Sciatic nerve (tissue), 2 donors: ENCODE measurements at regions not wholly inside any gene's neighbourhood (a gene's known extent, or its start where the extent isn't known, plus 50 kb on each side); places are given as distances from the start of the nearest gene placed in this dataset.
"Not testable (repeated sequence)": the region's sequence is repeated elsewhere in the genome, so short reads cannot be mapped to it uniquely, and the experiment has no call there.

Experiments used
- ATAC-seq: fragments of 200-7000 bp; cut with Tn5 transposase; one replicate; pipeline ENCODE4 v1.9.1; 2020; ENCODE audit warnings: mild to moderate bottlenecking, moderate library complexity
- DNase-seq: peaks from one replicate; pipeline ENCODE4 v3.0.0-alpha.2; 2020; ENCODE audit warnings: low spot score
- intact Hi-C: fragments of 100-400 bp; cut with DNase I; formaldehyde crosslinking; loops from one replicate; pipeline ENCODE4 v1.14.2; 2022
- donor health status: DM: no; HTN: no; CAD: no.
- donor health status: DM: no; HTN: no; CAD: no.

DNA sequence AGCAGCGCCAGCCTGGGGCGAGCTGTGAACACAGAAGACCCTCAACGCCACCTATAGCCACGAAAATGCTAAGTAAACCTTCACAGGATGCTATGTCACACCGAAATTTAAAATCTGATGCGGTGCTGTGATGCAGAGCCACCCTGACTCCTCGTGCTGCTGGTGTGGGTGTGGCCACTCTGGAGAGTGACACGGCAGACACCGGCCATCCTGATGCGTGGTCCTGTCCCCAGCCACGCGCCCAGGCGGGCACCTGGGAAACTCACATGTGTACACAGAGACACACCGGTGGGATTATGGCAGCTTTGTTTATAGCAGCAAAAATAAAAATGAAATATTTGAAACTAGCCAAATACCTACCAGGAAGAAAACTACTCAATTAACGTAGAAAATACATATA is 138.3 kb upstream of the SFSWAP start:
- intact Hi-C loops: no loop called here
- ATAC-seq (no peak), DNase-seq (no peak)

DNA sequence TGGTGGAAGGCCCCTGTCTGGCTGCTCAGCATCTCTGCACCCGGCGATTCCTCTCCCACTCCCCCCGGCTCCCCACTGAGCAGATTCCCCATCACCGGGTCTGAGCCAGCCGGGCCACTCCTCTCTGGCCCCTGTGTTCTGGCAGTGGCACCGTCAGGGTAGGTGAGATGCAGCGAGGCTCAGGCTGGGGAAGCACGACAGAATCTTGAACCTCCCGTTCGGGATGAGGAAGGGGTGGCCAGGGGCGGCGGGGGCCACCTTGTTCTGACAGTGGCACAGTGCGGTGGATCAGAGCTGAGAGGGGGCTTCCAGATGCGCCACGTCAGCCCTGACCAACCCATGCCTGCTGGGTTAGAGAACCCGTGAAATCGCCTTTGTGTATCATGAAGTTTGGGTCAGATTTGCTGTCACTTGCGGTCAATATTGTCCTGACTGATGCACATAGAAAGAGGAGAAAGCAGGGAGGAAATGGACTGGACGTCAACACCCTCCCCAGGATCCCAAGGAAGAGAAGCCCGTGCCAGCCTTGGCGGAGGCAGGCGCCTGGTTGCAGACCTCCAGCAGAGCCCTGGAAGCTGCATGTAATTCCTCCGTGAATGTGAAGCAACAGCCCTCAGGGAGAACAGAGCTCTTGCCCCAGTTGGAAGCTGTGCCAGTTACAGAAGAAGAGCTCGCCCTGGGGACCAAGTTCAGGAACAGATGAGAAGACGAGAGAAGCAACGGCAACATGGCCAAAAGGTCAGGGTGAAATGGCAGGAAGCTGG is 137.1 kb upstream of the SFSWAP start:
- ATAC-seq (peak; percentile 52), DNase-seq (no peak)
- intact Hi-C loops: no loop called here

DNA sequence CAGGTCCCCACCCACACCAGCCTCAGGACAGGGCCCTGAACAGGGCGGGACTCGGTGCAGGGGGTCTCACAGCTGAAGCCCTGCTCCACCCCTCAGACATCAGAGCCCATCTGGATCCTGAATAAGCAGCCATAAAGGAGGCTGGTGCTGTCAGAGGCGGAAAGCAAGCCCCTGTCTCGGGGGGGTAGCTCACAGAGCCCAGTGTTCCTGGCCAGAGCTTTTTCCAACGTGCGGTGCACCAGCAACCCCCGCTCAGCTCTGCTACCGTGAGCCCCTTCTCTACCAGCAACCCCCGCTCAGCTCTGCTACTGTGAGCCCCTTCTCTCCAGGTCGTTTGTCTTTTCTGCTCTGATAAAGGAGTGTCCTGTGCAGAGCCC is 136.5 kb upstream of the SFSWAP start:
- no peak for DNase-seq

DNA sequence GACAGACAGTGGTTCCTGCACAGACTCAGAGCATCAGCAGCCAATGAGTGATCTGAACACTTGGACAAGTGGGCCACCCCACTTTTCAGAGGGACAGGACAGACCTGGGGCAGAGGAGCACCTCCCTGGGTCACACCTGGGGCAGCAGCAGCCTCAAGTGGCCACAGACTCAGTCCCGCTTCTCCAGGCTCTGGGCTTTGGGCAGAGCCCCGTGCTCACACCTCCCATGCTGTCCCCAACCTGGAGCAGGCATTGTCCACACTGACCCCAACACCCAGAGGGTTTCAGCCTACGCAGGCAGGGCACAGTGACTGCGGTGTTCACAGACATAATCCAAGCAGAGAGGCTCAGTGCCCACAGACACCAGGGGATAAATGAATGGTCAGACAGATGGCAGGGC is 135.5 kb upstream of the SFSWAP start:
- DNase-seq: no peak
- ATAC-seq: no peak

More for the DNA sequence above, 136.5 kb upstream of the SFSWAP start:
- ATAC-seq: peak; percentile 41
- intact Hi-C loops: no loop called here

DNA sequence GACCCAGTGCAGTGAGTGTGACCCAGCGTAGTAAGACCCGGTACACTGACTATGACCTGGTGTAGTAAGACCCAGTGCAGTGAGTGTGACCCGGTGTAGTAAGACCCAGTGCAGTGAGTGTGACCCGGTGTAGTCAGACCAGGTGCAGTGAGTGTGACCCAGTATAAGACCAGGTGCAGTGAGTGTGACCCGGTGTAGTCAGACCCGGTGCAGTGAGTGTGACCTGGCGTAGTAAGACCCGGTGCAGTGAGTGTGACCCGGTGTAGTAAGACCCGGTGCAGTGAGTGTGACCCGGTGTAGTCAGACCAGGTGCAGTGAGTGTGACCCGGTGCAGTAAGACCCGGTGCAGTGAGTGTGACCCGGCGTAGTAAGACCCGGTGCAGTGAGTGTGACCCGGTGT is 134.2 kb upstream of the SFSWAP start:
- DNase-seq, intact Hi-C loops, ATAC-seq: not testable (repeated sequence)

More for the DNA sequence above, 135.5 kb upstream of the SFSWAP start:
- intact Hi-C loops: no loop called here

DNA sequence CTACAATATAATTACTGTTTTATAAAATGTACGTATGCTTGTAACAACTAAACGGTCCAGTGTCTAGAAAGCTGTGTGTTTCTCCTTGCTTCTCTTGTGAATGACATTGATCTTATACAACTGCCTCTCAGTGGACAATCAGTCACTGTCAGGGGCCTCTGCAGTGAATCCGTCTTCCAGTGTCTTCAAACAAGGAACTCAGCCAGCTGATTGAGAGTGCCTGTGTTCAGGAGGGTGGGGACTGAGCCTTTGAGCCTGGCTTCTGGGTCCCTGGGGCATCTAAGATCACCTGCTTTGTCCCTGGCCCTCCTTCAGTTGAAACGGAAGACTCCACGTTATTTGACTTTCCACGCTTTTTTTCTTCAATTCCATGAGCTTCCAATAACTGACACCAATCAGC is 133.1 kb upstream of the SFSWAP start:
- DNase-seq (no peak), ATAC-seq (no peak)
- intact Hi-C loops: no loop called here

DNA sequence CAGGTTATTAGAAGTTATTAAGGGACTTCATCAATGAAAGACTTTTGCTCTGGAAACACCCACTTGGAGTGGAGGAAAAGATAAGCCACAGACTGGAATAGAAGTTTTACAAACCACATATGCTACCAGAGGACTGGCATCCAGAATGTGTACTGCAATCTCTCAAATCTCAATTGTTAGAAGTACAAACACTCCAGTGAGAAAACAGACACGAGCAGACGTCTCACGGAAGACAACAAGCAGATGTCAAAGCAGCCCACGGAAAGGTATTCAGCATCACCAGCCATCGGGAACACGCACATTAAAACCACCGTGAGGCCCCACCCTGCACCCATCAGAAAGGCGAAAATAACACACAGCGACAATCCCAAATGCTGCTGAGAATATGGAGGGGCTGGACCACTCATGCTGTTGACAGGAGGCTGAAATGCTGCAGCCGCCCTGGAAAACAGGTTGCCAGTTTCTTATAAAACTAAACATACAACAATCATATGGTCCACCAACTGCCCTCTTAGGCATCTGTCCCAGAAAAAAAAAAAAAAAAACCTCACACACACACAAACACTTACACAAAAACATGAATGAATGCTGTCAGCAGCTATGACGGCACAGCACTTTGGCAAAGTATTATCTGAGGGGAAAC is 131.9 kb upstream of the SFSWAP start:
- ATAC-seq (no peak), DNase-seq (no peak)
- intact Hi-C loops: no loop called here

DNA sequence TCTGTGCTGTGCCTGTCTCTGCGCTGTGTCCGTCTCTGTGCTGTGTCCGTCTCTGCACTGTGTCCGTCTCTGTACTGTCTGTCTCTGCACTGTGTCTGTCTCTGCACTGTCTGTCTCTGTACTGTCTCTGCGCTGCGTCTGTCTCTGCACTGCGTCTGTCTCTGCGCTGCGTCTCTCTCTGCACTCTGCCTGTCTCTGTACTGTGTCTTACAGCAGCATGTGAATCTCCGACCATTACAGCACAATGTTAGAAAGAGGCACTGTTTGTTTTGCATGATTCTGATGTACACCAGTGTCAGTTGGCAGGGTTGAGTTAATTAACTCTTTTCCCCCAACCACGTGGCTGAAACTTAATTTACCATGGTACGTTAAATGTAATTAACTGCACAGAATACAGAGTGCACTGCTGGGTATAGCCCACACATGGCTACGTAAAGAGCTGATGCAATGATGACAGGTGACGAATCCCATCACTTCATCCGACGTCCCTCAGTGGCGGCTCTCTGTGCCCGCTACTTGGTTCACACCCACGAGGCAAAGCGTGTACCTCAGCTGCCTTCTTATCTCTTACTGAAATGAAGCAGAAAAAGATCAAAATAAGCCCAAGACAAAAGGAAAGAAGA is 127.7 kb upstream of the SFSWAP start:
- DNase-seq (no peak), ATAC-seq (no peak)
- intact Hi-C loops: no loop called here

DNA sequence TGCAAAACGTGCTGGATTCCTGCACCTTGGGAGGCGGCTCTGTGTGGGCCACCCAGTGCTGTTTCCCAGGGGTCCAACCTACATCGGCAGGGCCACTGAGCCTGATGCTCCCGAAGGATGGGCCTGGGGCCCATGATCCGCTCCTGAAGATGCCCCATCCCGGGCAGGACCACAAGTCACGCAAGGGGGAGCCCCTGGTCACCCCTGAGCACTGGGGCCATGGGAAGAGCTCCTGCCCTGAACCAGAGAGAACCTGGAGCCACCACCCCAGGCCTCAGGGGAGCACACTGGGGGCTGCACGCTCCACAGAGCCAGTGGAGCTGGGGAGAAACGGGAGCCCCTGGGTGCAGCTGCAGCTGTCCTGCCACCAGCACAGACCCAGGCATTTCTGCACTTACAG is 124.6 kb upstream of the SFSWAP start:
- ATAC-seq: no peak
- intact Hi-C loops: no loop called here
- DNase-seq: no peak

DNA sequence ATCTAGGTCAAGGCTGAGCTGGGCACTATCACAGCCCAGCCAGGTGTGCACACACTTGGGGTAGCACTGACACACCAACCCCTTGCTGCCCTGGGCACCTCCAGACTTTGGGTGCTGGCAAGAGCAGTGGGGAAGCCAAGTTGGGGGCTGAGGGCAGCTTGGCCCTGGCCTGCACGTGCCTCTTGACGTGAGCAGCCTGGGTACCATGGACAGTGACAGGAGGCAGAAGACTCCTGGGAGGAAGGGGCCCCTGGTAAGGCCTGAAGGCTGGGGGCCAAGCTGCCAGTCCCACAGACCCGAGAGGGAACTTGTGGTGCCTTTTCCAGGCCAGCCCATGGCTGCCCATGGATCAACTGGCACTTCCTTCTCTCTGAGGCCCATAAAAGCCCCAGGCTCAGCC is 124.1 kb upstream of the SFSWAP start:
- intact Hi-C loops: no loop called here
- ATAC-seq (no peak), DNase-seq (no peak)

DNA sequence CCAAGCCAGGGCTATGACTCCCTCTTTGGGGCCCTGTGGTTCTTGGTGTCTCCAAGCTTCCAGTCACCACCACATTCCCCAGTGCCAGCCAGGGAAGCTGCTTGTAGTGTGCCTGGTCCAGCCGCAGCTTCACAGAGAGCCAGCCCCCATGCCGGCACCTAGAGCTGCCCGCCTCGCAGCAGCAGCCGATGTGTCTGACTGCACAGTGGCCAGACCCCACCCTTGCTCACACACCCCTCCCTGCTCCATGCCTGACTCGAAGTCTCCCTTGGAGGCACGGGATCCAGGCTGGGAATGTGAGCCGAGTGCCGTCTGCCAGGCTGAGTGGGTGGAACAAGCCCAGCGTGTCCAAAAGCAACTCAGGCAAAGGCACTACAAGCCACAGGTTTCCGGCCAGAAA is 123.3 kb upstream of the SFSWAP start:
- no peak for DNase-seq
- intact Hi-C loops: no loop called here
- ATAC-seq: no peak

DNA sequence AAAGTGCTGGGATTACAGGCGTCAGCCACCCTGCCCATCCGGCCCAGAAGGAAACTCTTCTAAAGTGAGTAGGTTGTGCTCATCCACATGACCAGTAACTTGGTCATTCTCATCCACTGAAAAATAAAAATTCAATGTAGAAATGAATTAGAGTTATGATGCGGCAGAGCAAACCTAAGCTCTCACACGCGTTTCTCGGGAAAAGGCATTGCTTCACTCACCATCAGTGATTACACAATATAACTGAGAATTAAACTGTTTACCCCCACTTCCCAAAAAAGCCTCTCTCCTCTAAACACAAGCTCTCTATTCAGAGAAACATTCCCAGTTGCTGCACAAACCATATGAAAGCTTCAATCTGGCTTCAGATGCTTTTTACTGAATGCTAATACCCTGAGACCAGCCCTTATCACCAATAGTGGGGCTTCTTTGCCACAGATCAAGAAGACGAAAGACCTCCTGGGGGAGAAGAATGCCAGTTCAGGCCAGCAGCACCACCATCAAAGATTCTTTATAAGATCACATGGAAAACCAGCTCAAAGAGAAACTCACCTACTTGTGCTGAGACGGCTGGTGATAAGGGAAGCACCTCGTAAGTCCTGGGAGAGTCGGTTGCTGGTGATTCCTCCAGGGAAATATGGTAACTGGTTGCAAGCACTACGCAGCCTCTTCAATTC is 121.5 kb upstream of the SFSWAP start:
- DNase-seq (no peak), ATAC-seq (no peak)
- intact Hi-C loops: no loop called here

DNA sequence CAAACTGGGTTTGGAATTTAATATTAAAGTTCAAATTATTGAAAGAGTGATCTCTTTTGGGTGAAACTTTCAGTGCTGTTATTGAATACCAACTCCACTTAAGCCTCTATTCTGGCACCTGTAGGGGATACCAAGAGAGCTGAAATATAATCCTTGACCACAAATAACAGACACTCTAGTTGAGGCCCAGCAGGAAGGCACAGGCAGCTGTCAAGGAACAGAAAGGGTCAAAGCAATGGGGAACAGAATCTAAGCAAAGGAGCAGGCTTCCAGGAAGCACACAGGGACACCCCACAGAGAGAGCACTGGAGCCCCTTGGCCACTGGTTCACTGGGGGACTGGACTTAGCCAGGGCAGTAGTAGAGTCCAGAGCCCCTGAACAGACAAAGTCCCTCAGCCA is 120.9 kb upstream of the SFSWAP start:
- intact Hi-C loops: no loop called here
- ATAC-seq (no peak), DNase-seq (no peak)

DNA sequence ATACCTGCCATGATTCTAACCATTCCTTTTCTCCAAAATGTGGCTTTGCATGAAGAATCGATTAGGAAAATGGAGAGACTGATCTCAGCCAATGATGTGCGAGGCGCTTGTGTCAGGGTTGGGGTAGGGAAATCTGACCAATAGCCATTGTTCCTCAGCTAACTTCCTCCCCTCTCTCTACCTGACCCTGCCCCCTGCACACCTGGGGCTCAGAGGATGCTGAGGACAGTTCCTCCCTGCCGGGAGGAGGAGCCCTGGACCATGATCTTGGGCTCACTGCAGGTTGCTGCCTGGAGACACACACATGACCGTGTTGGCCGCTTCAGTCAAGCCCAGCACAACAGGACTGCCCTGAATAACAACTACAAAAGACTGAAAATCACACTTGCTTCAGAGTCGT is 119.8 kb upstream of the SFSWAP start:
- intact Hi-C loops: no loop called here
- DNase-seq (no peak), ATAC-seq (no peak)

DNA sequence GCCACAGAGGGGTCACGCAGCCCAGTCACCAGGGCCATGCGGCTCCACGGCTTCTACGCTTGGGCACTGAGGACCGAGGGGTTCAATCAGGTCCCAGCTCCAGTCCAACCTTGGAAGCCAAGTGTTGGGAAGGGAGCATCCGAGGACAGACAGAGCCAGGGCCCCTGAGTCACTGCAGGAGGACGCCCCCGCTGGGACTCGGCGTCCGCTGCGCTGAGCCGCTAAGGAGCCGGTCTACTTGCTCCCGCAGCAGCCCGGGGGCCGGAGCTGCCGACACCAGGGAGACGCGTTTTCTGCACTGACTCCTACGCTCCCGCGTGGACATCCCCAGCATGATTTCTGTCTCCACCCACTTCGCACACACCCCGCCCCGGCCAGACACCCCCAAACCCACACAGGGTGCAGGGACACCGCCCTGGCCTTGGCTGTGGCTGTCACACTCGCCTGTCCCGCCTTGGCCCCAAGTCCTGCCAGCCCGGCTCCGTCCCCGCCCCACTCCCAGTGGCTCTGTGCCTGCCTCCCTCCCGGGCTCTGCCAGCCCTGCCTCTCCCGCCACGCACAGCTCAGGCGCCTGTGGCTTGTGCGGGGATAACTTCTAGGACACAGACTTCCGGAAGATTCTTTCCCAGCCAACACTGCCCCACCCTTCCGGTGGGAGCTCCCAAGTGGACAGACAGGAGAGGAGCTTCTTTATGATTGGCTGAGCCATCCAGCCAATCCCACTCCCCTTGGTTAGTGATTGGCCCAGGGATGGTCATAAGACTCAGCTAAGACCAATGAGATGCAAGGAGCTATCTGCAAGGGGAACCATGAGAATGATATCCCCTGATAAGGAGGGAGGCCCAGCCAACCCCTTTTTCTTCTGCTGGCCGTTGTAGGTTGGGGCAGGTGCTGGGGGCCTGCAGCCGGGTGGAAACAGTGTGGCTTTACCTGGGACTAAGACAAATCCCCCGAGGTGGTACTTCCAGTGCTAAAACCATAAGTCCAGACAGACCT is 118.9 kb upstream of the SFSWAP start:
- DNase-seq: no peak
- no peak for ATAC-seq
- intact Hi-C loops: no loop called here

DNA sequence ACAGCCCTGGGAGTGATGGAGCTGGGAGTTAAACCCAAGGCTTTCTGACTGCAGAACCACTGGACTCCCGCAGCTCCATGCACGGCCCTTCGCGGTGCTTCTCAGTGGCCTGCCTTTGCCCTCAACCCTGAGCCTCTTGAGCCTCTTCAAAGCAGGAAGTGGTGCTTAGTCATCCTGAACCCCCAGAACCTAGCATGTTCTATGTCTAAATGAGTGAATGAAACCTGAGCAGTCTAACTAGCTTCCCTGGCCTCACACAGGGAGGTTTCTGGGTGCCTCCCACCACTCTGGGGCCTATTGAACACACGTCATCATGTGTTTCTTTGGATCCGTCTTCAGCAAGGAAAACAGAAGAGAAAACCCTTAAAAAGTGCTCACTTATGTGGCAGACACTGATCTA is 117.9 kb upstream of the SFSWAP start:
- intact Hi-C loops: no loop called here
- ATAC-seq (no peak), DNase-seq (no peak)

DNA sequence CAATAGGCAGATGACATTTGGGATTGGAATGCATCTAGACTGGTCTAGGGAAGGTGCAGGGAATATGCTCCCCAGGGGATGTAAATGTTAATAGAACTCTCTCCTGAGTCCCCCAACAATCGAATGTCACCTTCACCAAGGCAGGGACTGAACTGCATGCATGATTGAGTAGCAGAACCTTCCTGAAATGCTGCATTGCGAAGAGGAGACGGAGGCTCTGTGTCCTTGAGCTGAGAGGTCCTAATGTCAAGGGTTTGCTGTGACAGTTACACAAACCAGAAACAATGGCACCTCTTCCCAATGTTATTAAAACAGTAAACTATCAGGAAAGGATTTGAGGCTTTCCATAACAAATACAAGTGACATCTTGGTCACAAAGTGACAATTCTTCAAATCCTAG is 117.5 kb upstream of the SFSWAP start:
- intact Hi-C loops: no loop called here
- ATAC-seq: no peak
- no peak for DNase-seq

DNA sequence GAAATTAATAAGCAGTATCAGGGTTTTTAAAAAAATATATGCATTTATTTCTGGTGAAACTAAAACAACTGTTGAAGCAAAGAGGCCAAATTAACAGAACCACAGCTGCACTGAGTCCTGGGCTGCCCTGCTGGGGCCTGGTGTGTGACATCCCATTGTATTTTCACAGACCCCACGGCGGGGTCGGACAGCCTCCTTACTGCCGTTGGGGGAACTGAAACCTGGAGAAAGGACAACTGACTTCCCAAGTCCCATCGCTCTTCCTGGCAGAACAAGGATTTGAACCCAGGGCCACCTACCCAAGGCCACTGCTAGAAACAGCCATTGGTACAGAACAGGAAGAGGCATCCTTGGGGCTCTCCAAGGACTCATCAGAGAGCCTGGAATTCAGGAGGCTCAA is 114.8 kb upstream of the SFSWAP start:
- no peak for DNase-seq
- intact Hi-C loops: no loop called here
- no peak for ATAC-seq

DNA sequence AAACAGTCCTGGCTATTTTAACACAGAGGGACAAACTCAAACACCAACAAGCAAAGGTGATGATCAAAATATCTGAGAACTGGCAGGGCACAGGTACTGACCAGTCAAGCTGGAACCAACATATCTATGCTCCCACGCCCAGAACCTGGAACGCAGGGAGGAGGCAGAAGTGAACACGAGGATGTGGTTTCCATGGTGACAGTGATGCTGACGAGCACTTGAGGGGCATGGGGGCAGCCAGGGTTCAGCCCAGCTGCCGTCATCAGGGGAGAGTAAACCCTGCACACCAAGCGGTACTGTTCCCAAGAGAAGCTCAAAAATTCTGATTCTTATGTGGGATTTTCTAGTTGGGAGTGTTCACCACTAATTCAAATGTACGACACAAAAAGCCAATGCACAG is 113.6 kb upstream of the SFSWAP start:
- intact Hi-C loops: no loop called here
- ATAC-seq (no peak), DNase-seq (no peak)
